Left colon (tissue), 2 donors: ENCODE measurements at regions not wholly inside any gene's neighbourhood (a gene's known extent, or its start where the extent isn't known, plus 50 kb on each side); places are given as distances from the start of the nearest gene placed in this dataset.
A peak's percentile ranks its signal among the peaks of the same experiment; 100 is the strongest.

Source experiments
- ATAC-seq: fragments of 200-7000 bp; cut with Tn5 transposase; one replicate; pipeline ENCODE4 v1.9.1; 2020; ENCODE audit warnings: mild to moderate bottlenecking, moderate library complexity
- DNase-seq, 2 donors: peaks; one replicate each; pipeline ENCODE4 v3.0.0-alpha.2; 2020
- intact Hi-C, 2 donors: fragments of 100-400 bp; cut with DNase I in 1 of 2; cut with micrococcal nuclease in 1 of 2; formaldehyde crosslinking; loops; one replicate each; pipeline versions ENCODE4 v1.11.2 to v1.14.0; 2022; cut with DNase I, micrococcal nuclease
- donor health status: DM: no; HTN: no; CAD: no.
- donor health status: DM: yes; HTN: yes; CAD: no.

GRCh38 chrX:97666890-97667289 lies 783.2 kb downstream of the RPA4 start:
- no peak for DNase-seq
- intact Hi-C loops = no loop called here
- no peak for ATAC-seq

- intact Hi-C loops = no loop called here
- DNase-seq = no peak
- ATAC-seq = no peak
Observed at GRCh38 chrX:97668126-97668525, 784.4 kb downstream of the RPA4 start.

GRCh38 chrX:97672138-97672537 lies 788.4 kb downstream of the RPA4 start:
- DNase-seq = peak; percentile 45 to 50
- ATAC-seq = peak; percentile 83
- intact Hi-C loops = no loop called here

- ATAC-seq = peak; percentile 78
- no peak for DNase-seq
- intact Hi-C loops = no loop called here
Observed at GRCh38 chrX:97672608-97673007, 788.9 kb downstream of the RPA4 start.

- ATAC-seq (peak; percentile 76), DNase-seq (no peak)
- intact Hi-C loops = no loop called here
Observed at GRCh38 chrX:97673135-97673534, 789.4 kb downstream of the RPA4 start.

GRCh38 chrX:97682991-97683840 lies 799.5 kb downstream of the RPA4 start:
- peak in 1 of 2 donors; percentile 26 for DNase-seq
- intact Hi-C loops = no loop called here
- ATAC-seq = peak; percentile 92

- intact Hi-C loops = no loop called here
- ATAC-seq (peak; percentile 67), DNase-seq (peak in 1 of 2 donors; percentile 19)
Observed at GRCh38 chrX:97685753-97686152, 802.0 kb downstream of the RPA4 start.

- intact Hi-C loops = no loop called here
- ATAC-seq = no peak
- no peak for DNase-seq
Observed at GRCh38 chrX:97691901-97692455, 808.3 kb downstream of the RPA4 start.

- DNase-seq (no peak), ATAC-seq (no peak)
- intact Hi-C loops = no loop called here
Observed at GRCh38 chrX:97692575-97692974, 808.9 kb downstream of the RPA4 start.

- no peak for DNase-seq
- ATAC-seq = no peak
- intact Hi-C loops = no loop called here
Observed at GRCh38 chrX:97700547-97700946, 816.8 kb downstream of the RPA4 start.

- intact Hi-C loops = no loop called here
- ATAC-seq (peak; percentile 93), DNase-seq (peak in 1 of 2 donors; percentile 14)
Observed at GRCh38 chrX:97704474-97704873, 820.8 kb downstream of the RPA4 start.

- no peak for DNase-seq
- peak; percentile 81 for ATAC-seq
- intact Hi-C loops = no loop called here
Observed at GRCh38 chrX:97704881-97705280, 821.2 kb downstream of the RPA4 start.

- no peak for ATAC-seq
- intact Hi-C loops = no loop called here
- no peak for DNase-seq
Observed at GRCh38 chrX:97705936-97706335, 822.2 kb downstream of the RPA4 start.

- DNase-seq (no peak), ATAC-seq (no peak)
- intact Hi-C loops = no loop called here
Observed at GRCh38 chrX:97714072-97714471, 830.4 kb downstream of the RPA4 start.

GRCh38 chrX:97728215-97728614 lies 844.5 kb downstream of the RPA4 start:
- intact Hi-C loops = no loop called here
- ATAC-seq (no peak), DNase-seq (no peak)

GRCh38 chrX:97740044-97740443 lies 856.3 kb downstream of the RPA4 start:
- ATAC-seq (no peak), DNase-seq (no peak)
- intact Hi-C loops = no loop called here

GRCh38 chrX:97740886-97741285 lies 857.2 kb downstream of the RPA4 start:
- DNase-seq (no peak), ATAC-seq (no peak)
- intact Hi-C loops = no loop called here

- DNase-seq (peak in 1 of 2 donors; percentile 21), ATAC-seq (no peak)
- intact Hi-C loops = no loop called here
Observed at GRCh38 chrX:97743014-97743413, 859.3 kb downstream of the RPA4 start.

- no peak for DNase-seq
- no peak for ATAC-seq
- intact Hi-C loops = no loop called here
Observed at GRCh38 chrX:97747346-97747745, 863.6 kb downstream of the RPA4 start.

- DNase-seq = no peak
- intact Hi-C loops = no loop called here
- ATAC-seq = no peak
Observed at GRCh38 chrX:97751016-97751415, 867.3 kb downstream of the RPA4 start.

- intact Hi-C loops = no loop called here
- DNase-seq (no peak), ATAC-seq (no peak)
Observed at GRCh38 chrX:97751735-97752134, 868.0 kb downstream of the RPA4 start.
